ENCODE measurements at regions not wholly inside any gene's neighbourhood (a gene's known extent, or its start where the extent isn't known, plus 50 kb on each side); places are given as distances from the start of the nearest gene placed in this dataset.
"Not testable (repeated sequence)": the region's sequence is repeated elsewhere in the genome, so short reads cannot be mapped to it uniquely, and the experiment has no call there.

DNA sequence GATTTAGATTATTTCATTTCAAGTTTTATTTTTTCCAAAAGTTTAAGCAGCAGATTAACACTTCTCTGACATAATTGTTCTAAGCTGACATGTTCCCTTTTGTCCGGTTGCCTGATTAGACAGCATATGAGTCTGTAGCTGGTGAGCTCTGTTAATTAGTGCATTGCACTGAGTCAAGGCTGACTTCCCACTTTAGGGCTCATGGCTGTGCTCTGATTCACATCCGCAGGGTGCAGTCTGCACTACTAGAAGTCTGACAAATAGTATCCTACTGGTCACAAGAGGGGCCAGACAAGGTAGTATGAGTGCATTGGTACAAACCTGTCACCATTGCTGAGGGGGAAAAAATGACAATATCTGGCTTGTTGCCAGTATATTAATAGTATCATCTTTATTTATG, 443.9 kb upstream of the ZNF804A start:
- no peak for DNase-seq

DNA sequence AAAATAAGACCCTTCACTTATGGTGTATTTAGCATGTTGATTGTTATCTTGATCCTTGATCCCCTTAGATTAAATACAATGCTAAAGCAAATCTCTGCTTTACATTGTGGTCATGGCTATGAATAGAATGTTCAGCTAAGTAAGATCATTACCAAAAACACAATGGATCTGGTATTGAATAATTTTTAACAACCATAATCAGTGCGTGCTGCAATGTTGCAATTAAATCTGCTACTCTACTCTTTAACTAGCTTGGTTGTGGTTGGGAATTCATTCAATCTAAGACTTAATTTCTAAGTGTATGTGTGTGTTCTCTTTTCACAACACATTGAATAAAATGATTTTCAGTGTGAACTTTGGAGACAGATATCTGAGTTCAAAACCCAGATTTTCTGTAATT, 442.5 kb upstream of the ZNF804A start:
- no peak for DNase-seq

DNA sequence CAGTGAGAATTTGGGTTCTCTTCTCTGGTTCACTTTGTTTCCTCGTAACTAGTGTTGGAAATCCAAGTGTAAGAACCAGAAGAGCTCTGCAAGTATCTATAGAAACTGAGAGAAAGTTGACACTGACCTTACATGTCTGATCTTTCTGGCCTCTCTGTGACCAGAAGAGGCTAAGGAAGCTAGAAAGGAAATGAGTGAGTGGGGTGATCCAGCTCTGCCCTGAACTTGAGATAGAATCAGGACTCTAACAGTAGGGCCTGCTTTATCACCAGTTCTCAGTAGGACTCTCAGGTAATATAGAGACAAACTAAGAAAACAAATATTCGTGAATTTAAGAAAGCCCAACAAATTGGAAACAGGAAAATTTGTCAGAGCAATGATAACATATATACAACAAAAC, 441.2 kb upstream of the ZNF804A start:
- DNase-seq = no peak

DNA sequence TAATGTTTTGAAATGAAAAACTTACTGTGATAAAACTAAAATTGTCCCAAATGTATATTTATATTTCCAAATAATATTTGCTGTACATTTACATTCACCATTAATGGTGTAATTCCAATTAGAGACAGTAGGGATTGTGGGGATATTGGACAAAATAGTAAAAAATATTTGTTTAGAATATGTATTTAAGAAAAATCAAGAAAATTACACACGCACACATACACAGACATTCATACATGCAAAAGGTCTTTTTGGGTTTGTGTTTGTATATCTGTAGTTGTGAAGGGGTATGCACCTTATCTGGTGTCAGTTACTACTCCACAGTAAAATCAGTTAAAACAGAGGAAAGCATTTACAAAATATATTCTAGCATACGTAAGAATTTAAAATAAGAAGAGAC, 435.9 kb upstream of the ZNF804A start:
- DNase-seq = no peak

DNA sequence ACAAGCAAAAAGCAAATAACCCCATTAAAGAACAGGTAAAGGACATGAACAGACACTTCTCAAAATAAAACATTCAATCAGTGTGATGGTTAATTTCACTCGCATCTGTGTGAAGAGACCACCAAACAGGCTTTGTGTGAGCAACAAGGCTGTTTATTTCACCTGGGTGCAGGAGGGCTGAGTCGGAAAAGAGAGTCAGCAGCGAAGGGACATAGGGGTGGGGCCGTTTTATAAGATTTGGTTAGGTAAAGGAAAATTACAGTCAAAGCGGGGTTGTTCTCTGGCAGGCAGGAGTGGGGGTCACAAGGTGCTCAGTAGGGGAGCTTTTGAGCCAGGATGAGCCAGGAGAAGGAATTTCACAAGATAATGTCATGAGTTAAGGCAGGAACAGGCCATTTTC, 429.5 kb upstream of the ZNF804A start:
- DNase-seq = not testable (repeated sequence)

DNA sequence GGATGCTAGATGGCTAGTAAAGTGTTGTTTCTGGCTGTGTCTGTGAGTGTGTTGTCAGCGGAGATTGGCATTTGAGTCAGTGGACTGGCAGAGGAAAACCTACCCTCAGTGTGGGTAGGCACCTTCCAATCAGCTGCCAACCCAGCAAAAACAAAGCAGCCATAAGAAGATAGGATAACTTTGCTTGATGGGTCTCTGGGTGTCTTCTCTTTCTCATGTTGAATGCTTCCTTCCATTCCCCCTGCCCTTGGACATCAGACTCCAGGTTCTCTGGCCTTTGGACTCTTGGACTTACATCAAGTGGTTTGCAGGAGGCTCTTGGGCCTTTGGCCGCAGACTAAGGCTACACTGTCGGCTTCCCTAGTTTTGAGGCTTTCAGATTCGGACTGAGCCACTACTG, 429.0 kb upstream of the ZNF804A start:
- DNase-seq = no peak

DNA sequence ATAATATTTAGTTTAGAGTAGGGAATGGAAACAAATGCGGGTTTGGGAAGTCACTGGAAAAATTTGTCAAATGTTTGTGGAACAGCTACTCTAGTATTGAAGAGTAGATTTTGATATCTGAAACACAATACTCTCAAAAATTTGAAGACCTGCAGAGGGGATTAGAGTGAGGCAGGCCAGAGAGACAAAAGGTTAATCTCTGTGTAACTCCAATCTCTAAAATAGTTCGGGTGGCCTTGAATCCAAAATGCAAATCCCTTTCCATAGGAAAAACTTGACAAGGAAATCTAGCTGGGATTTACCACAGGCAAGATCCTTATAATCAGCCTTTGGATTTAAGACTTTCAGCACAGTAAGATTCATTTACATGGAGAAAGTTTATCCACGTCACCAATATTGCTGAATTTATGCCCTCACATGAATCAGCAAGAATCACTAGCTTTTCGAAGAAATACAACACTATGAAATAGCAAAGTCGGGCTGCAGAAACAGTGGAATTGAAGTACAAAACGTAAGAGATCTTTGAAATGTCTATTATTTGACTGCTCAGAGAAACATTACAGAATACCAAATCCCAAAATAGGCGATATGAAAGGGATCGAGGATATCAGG, 423.7 kb upstream of the ZNF804A start:
- no peak for DNase-seq

DNA sequence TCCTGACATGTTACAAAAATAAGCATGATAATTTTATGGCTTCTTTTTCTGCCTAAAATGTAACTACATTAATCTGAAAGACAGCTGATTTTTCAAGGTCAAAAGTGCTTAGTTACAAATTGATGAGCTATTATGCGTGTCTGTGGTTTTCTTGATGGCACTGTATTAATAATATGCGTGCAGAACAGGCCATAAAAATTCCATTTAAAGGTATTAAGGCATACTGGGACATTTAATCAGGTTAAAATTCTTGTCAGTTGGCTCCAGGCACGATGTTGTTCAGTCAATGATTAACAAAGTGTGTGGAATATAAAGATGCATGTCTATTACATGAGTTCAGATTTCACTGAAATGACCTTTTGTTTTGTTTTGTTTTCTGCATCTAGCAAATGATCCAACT, 420.1 kb upstream of the ZNF804A start:
- DNase-seq = no peak

DNA sequence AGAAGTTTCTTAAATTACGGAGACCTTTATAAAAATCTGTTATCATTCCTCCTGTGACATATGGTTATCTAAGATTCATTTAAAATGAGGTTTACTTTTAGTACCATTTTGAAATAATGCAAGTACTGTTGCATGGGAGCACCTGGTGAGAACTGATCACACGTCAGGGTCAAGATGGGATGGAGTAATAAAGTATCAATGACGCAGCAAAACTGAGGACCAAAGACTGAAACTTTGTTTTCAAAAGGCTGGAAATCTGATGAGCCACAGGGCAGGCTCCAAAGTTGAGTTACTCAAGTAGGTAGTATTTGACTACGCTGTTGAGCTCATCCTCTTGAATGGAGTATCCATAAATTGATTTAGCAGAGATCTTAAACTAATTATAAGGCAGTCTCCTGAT, 411.9 kb upstream of the ZNF804A start:
- no peak for DNase-seq

DNA sequence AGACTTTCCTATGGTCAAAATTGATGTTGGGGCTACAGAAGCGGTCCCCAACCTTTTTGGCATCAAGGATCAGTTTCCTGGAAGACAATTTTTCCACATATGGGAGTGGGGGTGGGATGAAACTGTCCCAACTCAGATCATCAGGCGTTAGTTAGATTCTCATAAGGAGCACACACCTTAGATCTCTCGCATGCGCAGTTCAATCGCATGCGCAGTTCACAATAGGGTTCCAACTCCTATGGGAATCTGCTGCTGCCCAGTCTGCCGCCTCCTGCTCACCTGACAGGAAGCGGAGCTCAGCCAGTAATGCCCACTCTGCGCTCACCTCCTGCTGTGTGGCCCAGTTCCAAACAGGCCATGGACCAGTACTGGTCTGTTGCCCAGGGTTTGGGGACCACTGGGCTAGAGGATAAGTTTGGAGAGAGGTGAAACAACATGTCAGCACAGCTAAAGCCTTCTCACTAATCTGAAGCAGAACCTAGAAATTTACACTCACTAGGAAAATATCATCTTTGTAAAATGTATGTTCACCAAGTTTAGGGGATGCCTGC, 410.8 kb upstream of the ZNF804A start:
- no peak for DNase-seq

DNA sequence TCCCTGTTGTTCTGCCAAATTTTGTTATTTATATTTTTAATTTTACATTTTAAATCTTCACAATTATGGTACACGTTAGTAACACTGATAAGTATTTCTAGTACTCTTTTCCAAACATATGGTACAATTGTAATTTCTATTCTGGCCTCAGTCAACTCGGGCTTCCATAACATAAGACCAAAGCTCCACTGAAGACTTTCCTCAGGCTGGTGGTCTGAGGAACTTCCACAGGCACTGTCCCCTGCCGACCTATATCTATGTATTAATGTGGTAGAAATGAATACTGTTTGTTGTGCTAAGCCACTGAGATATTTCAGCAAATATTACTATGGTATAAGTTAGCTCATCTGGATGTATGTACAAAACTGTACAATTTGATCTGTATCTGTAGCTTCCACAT, 407.6 kb upstream of the ZNF804A start:
- no peak for DNase-seq

DNA sequence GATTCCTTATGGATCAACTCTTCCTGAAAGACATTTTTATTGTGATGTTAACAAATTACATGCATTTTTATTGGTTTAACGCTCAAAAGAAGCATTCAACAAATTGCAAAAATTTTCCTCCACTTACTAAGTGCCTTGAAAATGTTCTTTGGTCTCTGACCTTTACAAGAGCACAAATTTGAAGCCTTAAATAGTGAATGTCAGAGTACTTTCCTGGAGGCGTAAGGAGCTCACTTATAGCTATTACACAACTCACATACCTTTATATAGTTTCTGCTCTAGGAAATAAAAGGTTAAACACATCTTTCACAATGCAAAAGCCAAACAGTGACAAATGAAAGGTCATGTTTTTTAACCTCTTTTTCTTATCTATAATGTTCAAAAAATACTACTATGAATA, 405.7 kb upstream of the ZNF804A start:
- no peak for DNase-seq

DNA sequence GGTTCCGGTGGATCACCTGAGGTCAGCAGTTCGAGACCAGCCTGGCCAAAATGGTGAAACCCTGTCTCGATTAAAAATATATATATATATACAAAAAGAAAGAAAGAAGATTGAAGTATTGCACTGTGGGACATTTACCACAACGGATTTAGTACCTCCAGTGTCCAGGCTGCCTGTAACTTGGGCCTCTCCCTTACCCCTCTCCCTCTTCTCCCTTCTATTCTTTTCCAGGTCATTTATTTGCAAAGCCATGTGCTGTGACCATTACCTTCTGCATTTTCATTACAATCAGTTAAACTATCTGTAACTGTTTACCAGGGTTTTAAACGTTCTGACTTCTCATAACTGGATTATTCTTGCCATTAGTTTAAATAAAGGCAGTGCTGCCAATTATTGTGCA, 400.9 kb upstream of the ZNF804A start:
- DNase-seq = no peak

DNA sequence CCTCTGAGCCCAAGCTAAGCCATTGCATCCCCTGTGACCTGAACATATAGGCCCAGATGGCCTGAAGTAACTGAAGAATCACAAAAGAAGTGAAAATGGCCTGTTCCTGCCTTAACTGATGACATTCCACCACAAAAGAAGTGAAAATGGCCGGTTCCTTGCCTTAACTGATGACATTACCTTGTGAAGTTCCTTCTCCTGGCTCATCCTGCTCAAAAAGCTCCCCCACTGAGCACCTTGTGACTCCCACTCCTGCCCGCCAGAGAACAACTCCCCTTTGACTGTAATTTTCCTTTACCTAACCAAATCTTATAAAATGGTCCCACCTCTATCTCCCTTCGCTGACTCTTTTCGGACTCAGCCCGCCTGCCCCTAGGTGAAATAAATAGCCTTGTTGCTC, 399.5 kb upstream of the ZNF804A start:
- DNase-seq = not testable (repeated sequence)

DNA sequence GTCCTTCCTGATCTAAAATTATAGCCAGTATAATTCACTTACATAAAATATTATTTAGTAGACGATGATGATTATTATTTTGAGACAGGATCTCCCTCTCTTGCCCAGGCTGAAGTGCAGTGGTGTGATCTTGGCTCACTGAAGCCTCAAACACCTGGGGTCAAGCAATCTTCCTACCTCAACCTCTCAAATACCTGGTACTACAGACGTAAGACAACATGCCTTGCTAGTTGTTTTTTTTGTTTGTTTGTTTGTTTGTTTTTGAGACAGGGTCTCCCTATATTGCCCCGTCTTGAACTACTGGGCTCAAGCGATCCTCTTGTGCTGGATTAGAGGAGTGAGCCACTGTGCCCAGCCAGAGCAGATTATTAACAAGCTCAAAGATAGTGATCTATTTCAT, 399.1 kb upstream of the ZNF804A start:
- DNase-seq = no peak

DNA sequence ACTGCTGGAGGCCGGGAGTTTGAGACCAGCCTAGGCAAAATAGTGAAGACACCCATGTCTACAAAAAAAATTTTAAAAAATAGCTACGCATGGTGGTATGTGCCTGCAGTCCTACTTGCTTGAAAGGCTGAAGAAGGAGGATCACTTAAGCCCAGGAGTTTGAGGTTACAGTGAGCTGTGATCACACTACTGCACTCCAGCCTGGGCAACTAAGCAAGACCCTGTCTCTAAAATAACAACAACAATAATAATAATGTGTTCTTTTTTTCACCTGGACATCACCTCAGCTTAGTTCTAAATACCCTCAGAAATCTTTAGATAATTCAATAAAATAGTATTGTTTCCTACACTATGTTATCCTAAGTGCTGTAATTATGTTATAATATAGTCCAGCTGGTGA, 397.1 kb upstream of the ZNF804A start:
- DNase-seq = no peak

DNA sequence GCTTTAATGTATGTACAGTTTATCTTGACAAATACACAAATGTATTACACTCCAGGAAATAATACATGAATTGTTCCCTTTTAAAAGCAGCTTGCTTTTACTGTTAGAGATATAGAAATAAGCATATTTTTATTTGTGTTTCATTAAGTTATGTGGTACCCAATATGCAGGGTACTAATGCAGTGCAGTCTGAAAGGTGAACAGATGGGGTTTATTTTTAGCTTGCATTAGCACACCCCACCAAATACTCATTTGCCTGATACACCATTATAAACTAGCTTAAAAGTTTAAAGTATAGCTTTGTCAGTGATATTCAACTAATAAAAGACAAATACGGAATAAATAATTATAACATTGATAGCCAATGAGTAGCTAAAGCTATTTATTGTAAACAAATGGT, 394.7 kb upstream of the ZNF804A start:
- DNase-seq = no peak

DNA sequence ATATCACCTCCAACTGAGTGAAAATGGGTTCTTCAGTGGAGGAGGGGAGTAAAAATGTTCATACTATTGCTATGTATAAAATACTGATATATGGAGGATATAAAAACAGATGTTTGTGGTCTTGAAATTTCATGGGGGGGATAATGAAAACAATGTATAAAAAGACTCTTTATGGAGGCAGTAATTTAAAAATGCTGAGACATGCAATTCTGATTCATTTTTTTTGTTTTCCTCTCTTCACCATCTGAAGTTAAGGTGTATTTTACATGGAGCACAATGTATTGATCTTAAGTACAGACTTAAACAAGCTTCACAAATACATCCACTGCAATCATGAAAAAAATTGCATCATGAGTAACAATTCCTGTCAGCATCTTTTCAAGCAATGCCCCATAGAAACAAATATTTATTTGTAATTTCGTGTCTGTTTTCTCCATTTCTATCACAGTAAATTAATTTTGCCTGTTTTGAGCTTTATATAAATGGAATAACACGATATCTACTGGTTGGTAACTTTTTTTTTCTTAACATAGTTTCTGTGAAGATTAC, 393.2 kb upstream of the ZNF804A start:
- DNase-seq = no peak

DNA sequence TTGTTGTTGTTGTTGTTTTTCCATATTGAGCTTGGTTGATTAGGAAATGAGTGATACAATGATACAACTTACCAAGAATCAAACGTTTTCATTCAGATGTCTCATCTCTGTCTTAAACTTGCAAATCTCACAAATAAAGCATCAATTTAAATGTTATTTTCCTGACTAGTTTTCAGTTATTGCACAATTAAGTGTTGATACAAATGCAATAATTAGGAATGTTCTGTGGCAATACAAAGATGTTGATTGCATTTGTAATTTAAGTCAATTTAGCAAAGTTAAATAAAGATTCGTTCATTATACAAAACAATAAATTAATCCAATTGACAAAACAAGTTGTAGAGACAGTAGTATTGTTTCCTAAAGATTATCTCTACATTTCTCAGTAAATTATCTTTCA, 392.3 kb upstream of the ZNF804A start:
- DNase-seq = no peak

DNA sequence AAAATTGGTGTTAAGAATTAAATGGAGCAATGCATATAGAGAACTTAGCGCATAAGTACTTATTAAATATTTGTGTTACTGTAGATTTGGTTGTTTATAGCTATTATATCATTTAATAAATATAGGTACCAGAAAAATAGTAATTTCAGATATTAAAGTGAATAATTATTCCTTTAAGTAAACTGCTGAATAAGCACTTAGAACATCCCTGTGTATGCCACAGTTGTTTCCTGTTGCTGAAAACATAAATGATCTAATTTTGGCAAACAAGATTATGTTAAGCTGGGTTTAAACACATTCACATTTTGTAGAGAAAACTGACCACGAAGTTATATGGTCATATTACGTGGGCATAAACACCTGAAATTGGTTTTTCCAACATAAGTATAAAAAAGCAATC, 388.0 kb upstream of the ZNF804A start:
- no peak for DNase-seq

DNA sequence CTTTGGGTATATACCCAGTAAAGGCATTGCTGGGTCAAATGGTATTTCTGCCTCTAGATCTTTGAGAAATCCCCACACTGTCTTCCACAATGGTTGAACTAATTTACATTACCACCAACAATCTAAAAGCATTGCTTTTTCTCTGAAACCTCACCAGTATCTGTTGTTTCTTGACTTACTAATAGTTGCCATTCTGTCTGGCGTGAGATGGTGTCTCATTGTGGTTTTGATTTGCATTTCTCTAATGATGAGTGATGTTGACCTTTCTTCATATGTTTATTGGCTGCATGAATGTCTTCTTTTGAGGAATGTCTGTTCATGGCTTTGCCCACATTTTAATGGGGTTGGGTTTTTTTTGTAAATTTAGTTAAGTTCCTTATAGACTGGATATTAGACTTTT, 382.6 kb upstream of the ZNF804A start:
- DNase-seq = no peak

DNA sequence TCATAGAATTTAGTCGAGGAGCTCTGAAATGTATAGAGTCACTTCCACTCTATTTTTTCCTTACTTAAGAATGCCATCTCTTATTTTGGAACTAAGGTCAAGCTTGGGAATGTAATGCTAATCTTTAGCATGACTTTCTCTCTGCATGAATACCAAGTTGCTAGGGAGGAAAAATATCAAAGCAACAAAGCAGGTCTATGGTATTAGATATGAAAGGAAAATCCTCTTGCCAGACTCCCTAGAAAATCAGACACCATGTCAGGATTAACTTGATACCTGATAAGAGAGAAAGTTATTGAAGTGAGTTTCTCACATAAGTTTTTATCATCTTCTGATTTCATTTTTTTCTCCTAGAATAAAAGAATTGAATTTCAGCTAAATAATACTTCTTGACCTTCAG, 341.7 kb upstream of the ZNF804A start:
- no peak for DNase-seq

DNA sequence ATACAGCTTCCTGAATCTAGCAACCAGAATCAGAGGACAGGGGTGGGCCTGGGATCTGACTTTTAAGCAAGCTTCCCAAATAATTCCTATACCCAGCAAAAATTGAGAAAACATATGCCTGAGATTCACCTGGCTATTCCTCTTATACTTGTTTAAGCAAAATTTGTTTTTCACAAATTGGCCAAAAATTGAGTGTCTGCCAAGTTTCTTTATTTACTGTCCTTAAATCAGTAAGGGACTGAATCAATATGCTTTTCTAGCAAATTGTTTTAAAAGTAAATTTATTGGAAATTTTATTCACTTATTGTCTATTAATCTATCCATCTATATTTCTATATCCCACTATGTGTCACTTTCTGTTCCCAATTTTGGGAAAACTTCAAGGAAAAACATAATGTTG, 337.0 kb upstream of the ZNF804A start:
- no peak for DNase-seq

DNA sequence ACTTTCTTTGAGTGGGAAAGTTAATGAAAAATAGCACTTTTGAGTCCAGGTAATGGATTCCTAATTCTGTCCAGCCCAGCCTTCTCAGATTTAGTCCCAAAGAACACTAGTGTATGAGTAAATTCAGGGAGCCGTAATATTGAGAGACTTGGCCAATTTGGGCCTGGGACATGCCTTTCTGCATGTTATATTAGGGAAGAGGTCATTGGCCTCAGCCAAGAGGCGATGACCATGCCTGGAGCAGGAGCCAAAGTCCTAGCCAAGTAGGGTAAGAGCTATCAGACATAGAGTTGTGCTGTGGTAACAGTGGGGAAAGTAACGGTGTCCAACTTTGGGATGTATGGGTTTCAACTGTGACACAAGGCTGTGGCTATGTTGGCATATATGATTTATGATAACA, 336.5 kb upstream of the ZNF804A start:
- DNase-seq = no peak

DNA sequence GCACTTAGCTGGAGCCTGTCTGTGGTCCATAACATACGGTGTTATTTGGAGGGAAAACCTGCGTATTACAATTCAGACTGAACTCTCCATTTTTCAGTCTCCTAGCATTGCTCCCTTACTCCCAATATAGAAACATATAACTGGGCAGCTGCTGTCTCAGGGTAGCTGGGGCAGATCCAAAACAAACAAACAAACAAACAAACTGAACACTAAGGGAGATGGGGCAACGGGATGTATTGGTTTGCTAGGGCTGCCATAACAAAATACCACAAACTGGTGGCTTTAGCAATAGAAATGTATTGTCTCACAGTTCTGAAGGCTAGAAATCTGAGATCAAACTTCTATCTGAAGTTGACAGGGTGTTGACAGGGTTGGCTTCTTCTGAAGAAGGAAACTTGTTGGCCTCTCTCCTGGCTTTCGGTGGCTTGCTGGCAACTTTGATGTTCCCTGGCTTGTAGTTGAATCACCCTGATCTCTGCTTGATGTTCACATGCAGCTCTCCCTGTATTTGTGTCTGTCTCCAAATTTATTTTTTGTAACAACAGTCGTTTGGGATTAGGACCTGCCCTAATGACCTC, 329.3 kb upstream of the ZNF804A start:
- DNase-seq = no peak
